HL-60 (cell line): ENCODE measurements at regions not wholly inside any gene's neighbourhood (a gene's known extent, or its start where the extent isn't known, plus 50 kb on each side); places are given as distances from the start of the nearest gene placed in this dataset.

Experiments used
- DNase-seq, 2 experiments: peaks; one replicate each; pipeline ENCODE4 v3.0.0-alpha.2; 2010 to 2020; ENCODE audit warnings: low read depth in 1 of 2, low spot score in 1 of 2
- H3K27ac ChIP-seq: fragments of 250-450 bp; sonication (Bioruptor Pico); replicated peaks from 2 replicates; pipeline ENCODE4 v1.5.1; 2020; ENCODE audit warnings: mild to moderate bottlenecking, moderate library complexity
- H3K27me3 ChIP-seq: fragments of 250-450 bp; sonication (Bioruptor Pico); 2 replicates; pipeline ENCODE4 v1.5.1; 2021; ENCODE audit warnings: mild to moderate bottlenecking, moderate library complexity; ENCODE audit not compliant: insufficient read depth, poor library complexity, severe bottlenecking
- H3K4me3 ChIP-seq: replicated peaks from 2 replicates; pipeline ENCODE4 v1.5.1; 2011; ENCODE audit warnings: mild to moderate bottlenecking, control low read depth, low read length; ENCODE audit not compliant: insufficient read depth
- CTCF ChIP-seq: IDR thresholded peaks from one replicate; pipeline ENCODE4 v1.5.1; 2011; ENCODE audit warnings: low read length, control low read depth, inconsistent platforms; ENCODE audit not compliant: insufficient read depth
- GABPA ChIP-seq: IDR thresholded peaks from 2 replicates; pipeline ENCODE4 v1.6.1; 2012; ENCODE audit warnings: low read depth
- POLR2AphosphoS5 ChIP-seq: IDR thresholded peaks from 2 replicates; pipeline ENCODE4 v1.6.1; 2012; ENCODE audit warnings: low read depth
- SPI1 ChIP-seq: IDR thresholded peaks from 2 replicates; pipeline ENCODE4 v1.6.1; 2012; ENCODE audit warnings: low read depth, mild to moderate bottlenecking, borderline replicate concordance
- TF ChIP-seq, protein P1 (sequence below): IDR thresholded peaks from 2 replicates; pipeline ENCODE4 v1.6.1; 2012; ENCODE audit warnings: low read depth; ENCODE audit not compliant: insufficient replicate concordance

GRCh38 chr2:75896779-75897366 is 186.2 kb upstream of the GCFC2 start:
- Histone ChIP-seq H3K4me3 (no peak overlapping the region), H3K27me3 (no peaks in the 10 kb centered on the region), H3K27ac (no peak overlapping the region)
- peak; percentile 1 to 50 for DNase-seq
- TF ChIP-seq CTCF (peak; percentile 32), POLR2AphosphoS5 (no peak), SPI1 (peak; percentile 86), GABPA (no peak)
- TF ChIP-seq, protein P1, sequence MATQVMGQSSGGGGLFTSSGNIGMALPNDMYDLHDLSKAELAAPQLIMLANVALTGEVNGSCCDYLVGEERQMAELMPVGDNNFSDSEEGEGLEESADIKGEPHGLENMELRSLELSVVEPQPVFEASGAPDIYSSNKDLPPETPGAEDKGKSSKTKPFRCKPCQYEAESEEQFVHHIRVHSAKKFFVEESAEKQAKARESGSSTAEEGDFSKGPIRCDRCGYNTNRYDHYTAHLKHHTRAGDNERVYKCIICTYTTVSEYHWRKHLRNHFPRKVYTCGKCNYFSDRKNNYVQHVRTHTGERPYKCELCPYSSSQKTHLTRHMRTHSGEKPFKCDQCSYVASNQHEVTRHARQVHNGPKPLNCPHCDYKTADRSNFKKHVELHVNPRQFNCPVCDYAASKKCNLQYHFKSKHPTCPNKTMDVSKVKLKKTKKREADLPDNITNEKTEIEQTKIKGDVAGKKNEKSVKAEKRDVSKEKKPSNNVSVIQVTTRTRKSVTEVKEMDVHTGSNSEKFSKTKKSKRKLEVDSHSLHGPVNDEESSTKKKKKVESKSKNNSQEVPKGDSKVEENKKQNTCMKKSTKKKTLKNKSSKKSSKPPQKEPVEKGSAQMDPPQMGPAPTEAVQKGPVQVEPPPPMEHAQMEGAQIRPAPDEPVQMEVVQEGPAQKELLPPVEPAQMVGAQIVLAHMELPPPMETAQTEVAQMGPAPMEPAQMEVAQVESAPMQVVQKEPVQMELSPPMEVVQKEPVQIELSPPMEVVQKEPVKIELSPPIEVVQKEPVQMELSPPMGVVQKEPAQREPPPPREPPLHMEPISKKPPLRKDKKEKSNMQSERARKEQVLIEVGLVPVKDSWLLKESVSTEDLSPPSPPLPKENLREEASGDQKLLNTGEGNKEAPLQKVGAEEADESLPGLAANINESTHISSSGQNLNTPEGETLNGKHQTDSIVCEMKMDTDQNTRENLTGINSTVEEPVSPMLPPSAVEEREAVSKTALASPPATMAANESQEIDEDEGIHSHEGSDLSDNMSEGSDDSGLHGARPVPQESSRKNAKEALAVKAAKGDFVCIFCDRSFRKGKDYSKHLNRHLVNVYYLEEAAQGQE: no peak

GRCh38 chr2:75894170-75894569 is 183.5 kb upstream of the GCFC2 start:
- TF ChIP-seq CTCF (no peak), SPI1 (no peak), GABPA (no peak), POLR2AphosphoS5 (no peak)
- TF ChIP-seq, protein P1: no peak
- no peak overlapping the region for H3K4me3 ChIP-seq
- no peak overlapping the region for H3K27ac ChIP-seq
- DNase-seq: no peak
- H3K27me3 ChIP-seq: no peaks in the 10 kb centered on the region

- TF ChIP-seq POLR2AphosphoS5 (no peak), CTCF (no peak), SPI1 (no peak), GABPA (no peak)
- TF ChIP-seq, protein P1: no peak
Observed at GRCh38 chr2:75892490-75892889, 181.8 kb upstream of the GCFC2 start.

More at GRCh38 chr2:75892490-75892889, 181.8 kb upstream of the GCFC2 start:
- Histone ChIP-seq H3K4me3 (no peak overlapping the region), H3K27me3 (no peaks in the 10 kb centered on the region), H3K27ac (no peak overlapping the region)
- no peak for DNase-seq
